ENCODE measurements at regions not wholly inside any gene's neighbourhood (a gene's known extent, or its start where the extent isn't known, plus 50 kb on each side); places are given as distances from the start of the nearest gene placed in this dataset.
"Not testable (repeated sequence)": the region's sequence is repeated elsewhere in the genome, so short reads cannot be mapped to it uniquely, and the experiment has no call there.

- DNase-seq: not testable (repeated sequence)
Measured at GRCh38 chr3:59494969-59495368, 445.1 kb upstream of the CFAP20DC start.

GRCh38 chr3:59486520-59486919, 436.7 kb upstream of the CFAP20DC start:
- no peak for DNase-seq

GRCh38 chr3:59483191-59483590, 433.4 kb upstream of the CFAP20DC start:
- DNase-seq: no peak

DNA sequence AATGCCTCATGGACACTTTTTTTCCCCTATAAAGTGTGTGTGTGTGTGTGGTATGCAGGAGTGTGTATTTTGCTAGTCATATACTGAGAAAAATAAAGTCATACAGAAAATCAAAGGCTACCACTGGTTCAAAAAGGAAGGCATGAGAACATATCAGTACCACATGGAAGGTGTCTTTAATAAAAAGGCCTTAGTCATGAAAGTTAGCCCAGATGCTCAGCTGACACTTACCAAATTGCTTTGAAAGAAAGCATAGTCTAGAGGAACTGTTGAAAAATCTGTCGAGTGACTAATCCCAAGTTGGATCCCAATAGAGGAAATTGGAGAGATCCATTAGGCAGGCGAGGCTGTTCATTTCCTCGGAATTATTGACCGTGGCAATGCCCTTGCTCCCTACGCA, 432.9 kb upstream of the CFAP20DC start:
- no peak for DNase-seq

DNA sequence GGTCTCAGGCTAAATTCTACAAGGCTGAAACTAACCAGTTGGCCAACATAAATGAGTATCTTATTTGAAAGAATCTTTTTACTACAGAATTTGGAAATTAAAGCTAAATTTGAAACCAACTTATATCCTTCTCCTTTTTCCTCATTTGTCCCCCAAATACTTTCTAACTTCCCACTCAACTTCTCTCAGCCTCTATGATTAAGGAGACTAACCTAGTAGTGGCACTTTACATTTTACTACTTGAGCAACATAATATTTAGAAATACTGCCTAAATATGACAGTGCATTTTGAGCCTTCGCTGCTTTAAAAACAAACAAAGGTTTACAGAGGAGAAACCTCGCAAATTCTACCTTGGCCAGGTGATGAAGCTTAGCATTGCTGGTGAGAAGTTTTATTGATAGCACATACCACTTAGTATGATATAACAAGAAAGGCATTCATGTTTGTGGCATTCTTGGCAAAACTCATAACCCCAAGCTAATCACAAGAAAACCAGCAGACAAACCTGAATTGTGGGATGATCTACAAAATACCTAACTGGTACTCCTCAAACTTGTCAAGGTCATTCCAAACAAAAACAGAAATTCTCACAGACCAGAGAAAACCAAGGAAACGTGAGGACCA, 432.1 kb upstream of the CFAP20DC start:
- DNase-seq: no peak

- DNase-seq: no peak
Measured at GRCh38 chr3:59480486-59480995, 430.7 kb upstream of the CFAP20DC start.

DNA sequence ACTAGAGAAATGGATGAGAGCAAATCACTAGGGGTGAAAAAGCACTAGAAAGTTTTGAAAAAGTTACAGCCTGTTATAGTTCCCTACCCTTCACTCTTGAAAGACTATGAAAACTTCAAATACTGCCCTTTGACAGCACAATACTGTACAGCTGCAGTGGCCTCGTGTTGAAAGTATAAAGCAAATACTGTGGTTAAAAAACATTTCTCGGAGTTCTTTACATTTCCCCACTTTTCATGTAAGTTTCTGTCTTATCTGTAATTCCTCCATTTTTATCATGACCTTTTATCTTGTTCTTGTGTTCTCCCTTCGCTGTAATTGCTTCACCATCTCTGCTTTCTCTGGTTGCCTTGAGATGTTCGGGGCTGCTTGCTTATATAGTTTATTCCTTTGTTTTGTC, 423.8 kb upstream of the CFAP20DC start:
- DNase-seq: no peak

DNA sequence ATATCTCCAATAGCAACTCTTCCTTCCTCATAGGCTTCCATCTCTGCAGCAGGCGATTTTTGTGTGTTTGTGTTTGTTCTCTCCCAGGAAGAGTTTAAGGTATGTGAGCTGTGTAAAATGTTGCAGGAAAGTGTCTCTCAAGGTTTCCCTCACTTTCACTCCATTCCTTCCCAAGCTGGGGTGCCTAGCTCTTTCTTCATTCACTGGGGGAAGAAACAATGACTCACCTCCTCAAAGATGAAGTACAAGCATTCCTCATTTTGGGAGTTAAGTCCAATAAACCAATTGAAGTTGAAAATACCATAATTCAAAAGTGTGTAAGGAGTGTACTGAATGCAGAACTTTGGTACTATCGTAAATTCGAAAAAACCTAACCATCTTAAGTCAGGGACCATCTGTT, 422.7 kb upstream of the CFAP20DC start:
- no peak for DNase-seq

- no peak for DNase-seq
Measured at GRCh38 chr3:59469948-59470723, 420.3 kb upstream of the CFAP20DC start.

- DNase-seq: no peak
Measured at GRCh38 chr3:59467476-59467875, 417.7 kb upstream of the CFAP20DC start.

DNA sequence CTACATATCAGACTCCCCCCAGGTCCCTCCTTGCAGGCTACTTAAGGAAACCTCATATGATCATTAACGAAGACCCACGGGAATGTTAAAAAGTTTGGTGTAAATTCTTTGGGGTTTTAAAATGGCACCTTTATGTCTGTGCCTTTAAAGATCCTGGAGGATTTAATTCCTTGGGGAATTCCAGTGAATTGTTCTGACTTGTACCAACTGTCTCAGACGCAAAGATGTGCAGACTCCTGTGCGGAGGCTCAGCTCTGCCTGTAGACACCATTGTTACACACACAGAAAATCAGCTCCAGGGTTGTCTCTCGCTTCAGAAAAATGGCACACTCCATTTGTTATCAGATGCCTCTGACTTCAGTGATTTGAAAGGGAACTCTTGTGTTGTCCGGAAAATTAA, 414.4 kb upstream of the CFAP20DC start:
- DNase-seq: no peak

DNA sequence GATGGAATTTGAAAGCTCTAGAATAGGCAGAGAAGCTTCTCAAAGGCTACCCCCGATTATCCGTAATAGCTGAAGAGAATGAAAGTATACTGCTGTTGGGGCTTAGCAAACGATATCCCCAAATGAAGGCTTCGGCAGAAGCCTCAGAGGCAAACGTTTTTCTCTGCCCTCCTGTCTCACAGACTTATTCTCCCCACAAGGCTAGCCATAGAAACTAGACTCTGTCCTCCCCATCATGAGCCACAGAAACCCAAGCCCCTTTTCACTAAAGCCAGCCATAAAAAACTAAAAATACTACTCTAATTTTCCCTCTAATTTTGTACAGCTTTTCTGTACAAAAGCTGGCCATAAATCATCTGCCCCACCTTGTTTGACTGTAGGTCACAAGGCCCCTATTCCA, 413.4 kb upstream of the CFAP20DC start:
- no peak for DNase-seq

DNA sequence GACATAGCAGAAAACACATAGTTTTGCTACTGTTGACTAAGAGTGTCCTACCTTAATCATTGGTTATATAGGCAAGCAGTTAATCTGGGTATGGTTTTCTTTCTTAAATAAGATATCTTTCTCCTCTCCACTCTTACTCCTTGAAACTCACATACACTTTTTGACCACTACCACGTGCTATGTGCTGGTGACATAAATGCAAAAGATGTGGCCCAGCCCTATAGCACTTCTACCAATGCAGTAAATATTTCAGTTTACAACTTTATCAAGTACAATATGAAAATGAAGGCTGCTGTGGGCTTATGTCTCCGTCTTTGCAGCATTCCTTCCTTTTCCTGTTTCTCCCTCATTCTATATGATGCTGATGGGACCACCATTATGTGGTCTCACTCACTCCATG, 410.2 kb upstream of the CFAP20DC start:
- DNase-seq: no peak

- DNase-seq: no peak
Measured at GRCh38 chr3:59456852-59457485, 407.1 kb upstream of the CFAP20DC start.

GRCh38 chr3:59451800-59452746, 402.2 kb upstream of the CFAP20DC start:
- no peak for DNase-seq

GRCh38 chr3:59450946-59451763, 401.3 kb upstream of the CFAP20DC start:
- no peak for DNase-seq

DNA sequence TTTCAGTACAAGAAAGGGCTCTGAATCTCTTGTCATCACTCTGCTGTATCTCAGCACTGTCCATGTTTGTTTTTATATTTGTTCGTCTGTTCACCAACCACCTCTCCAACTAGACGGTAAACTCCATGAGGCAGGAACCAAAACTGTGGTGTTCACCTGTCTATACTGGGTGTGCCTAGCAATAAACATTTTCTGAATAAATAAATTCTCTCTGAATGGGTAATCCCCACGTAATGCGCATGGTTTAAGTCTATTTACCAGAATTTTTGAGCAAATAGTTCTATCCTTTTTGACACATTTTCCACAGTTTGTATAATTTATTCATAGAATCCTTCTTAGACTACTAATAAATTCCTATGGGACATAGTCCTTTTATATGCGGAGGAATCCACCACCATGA, 400.6 kb upstream of the CFAP20DC start:
- no peak for DNase-seq

GRCh38 chr3:59446775-59447465, 397.1 kb upstream of the CFAP20DC start:
- no peak for DNase-seq

DNA sequence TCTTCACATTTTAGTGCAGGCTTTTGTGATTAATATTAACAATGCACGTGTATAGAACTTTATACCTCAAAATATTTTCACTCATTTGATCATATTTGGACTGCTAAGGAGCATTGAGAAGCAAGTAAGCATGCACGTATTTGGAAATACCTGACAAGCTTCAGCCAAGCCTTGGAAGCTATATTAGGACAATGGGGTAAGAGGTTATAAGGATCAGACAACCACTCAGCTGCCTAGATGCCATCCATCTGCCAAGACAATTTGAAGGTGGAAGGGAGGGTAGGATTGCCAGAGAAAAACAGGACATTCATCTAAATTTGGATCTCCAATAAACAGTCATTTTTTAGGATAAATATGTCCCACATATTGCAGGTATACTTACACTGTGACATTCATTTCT, 394.9 kb upstream of the CFAP20DC start:
- no peak for DNase-seq

GRCh38 chr3:59444294-59444671, 394.5 kb upstream of the CFAP20DC start:
- DNase-seq: no peak

- no peak for DNase-seq
Measured at GRCh38 chr3:59443618-59444293, 393.9 kb upstream of the CFAP20DC start.
